ENCODE measurements at regions not wholly inside any gene's neighbourhood (a gene's known extent, or its start where the extent isn't known, plus 50 kb on each side); places are given as distances from the start of the nearest gene placed in this dataset.

DNA sequence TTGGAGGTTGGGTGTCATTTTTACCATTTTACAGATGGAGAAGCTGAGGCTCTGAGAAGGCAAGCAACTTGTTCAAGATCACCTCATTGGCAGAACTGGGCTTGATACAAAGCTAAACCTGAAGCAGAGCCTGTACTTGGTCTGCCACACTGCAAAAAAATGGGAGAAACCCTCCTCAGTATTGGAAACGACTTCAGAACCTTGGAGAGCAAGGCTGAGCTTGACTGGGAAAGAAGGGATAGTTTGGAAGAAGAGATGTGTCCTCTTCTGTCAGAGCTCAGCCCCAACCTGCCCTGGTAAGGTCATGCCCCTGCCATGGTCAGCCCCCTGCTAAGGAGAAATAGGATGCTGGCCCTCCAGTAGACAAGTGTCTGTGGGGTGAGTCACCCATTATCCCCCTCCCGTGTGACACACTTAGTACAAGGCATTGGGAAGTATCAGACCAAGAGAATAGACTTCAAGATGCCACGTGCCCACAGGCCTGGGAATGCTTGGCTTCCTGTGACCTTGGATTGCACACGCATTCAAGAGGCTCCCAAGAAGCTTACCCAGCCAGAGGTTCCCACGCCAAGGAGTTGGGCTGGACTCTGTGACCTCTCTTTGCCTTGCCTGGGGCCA, 56.2 kb upstream of the SMNDC1 start:
- no peak for TF ChIP-seq GATA2 (IDR thresholded peaks at IDR 0.05; ENCODE audit: low read depth, low read length)
- TF ChIP-seq GATA3 (IDR thresholded peaks at IDR 0.05; ENCODE audit: low read depth, low read length): no peak
